Activated CD8-positive, alpha-beta memory T cell treated with anti-CD3 and anti-CD28 coated beads, Interleukin-2, amount 50 U/mL, for 24 hours (primary cell): ENCODE measurements at regions not wholly inside any gene's neighbourhood (a gene's known extent, or its start where the extent isn't known, plus 50 kb on each side); places are given as distances from the start of the nearest gene placed in this dataset.
"Not testable (repeated sequence)": the region's sequence is repeated elsewhere in the genome, so short reads cannot be mapped to it uniquely, and the experiment has no call there.

Experiments
- DNase-seq: peaks from one replicate; pipeline ENCODE4 v3.0.0-alpha.2; 2020; ENCODE audit errors: extremely low read depth

GRCh38 chr3:177778633-177779032 is 581.4 kb upstream of the TBL1XR1 start:
- DNase-seq, result no peak

- DNase-seq, result no peak
Observed at GRCh38 chr3:177781686-177782161, 584.4 kb upstream of the TBL1XR1 start.

GRCh38 chr3:177783338-177783737 is 586.1 kb upstream of the TBL1XR1 start:
- no peak for DNase-seq

- DNase-seq, result no peak
Observed at GRCh38 chr3:177783767-177784166, 586.5 kb upstream of the TBL1XR1 start.

GRCh38 chr3:177787279-177788041 is 590.2 kb upstream of the TBL1XR1 start:
- DNase-seq, result no peak

GRCh38 chr3:177789500-177789899 is 592.2 kb upstream of the TBL1XR1 start:
- no peak for DNase-seq

GRCh38 chr3:177792311-177793030 is 595.2 kb upstream of the TBL1XR1 start:
- DNase-seq, result no peak

GRCh38 chr3:177793451-177793850 is 596.2 kb upstream of the TBL1XR1 start:
- no peak for DNase-seq

GRCh38 chr3:177795216-177795615 is 597.9 kb upstream of the TBL1XR1 start:
- no peak for DNase-seq

- no peak for DNase-seq
Observed at GRCh38 chr3:177795859-177796258, 598.6 kb upstream of the TBL1XR1 start.

GRCh38 chr3:177800147-177800546 is 602.9 kb upstream of the TBL1XR1 start:
- DNase-seq, result not testable (repeated sequence)

GRCh38 chr3:177800561-177800960 is 603.3 kb upstream of the TBL1XR1 start:
- DNase-seq, result no peak

GRCh38 chr3:177802151-177802900 is 605.0 kb upstream of the TBL1XR1 start:
- no peak for DNase-seq

GRCh38 chr3:177803500-177803899 is 606.2 kb upstream of the TBL1XR1 start:
- DNase-seq, result no peak

- no peak for DNase-seq
Observed at GRCh38 chr3:177804032-177804431, 606.8 kb upstream of the TBL1XR1 start.

- DNase-seq, result no peak
Observed at GRCh38 chr3:177804646-177805045, 607.4 kb upstream of the TBL1XR1 start.

GRCh38 chr3:177807150-177807875 is 610.0 kb upstream of the TBL1XR1 start:
- no peak for DNase-seq

GRCh38 chr3:177808928-177809478 is 611.7 kb upstream of the TBL1XR1 start:
- not testable (repeated sequence) for DNase-seq

GRCh38 chr3:177810162-177810623 is 612.9 kb upstream of the TBL1XR1 start:
- DNase-seq, result no peak

- no peak for DNase-seq
Observed at GRCh38 chr3:177811112-177811511, 613.8 kb upstream of the TBL1XR1 start.

GRCh38 chr3:177811835-177812234 is 614.6 kb upstream of the TBL1XR1 start:
- DNase-seq, result no peak
